Fibroblast of skin of abdomen (primary cell): ENCODE measurements at regions not wholly inside any gene's neighbourhood (a gene's known extent, or its start where the extent isn't known, plus 50 kb on each side); places are given as distances from the start of the nearest gene placed in this dataset.

Experiments used
- DNase-seq: peaks from one replicate; pipeline ENCODE4 v3.0.0-alpha.2; 2013

DNA sequence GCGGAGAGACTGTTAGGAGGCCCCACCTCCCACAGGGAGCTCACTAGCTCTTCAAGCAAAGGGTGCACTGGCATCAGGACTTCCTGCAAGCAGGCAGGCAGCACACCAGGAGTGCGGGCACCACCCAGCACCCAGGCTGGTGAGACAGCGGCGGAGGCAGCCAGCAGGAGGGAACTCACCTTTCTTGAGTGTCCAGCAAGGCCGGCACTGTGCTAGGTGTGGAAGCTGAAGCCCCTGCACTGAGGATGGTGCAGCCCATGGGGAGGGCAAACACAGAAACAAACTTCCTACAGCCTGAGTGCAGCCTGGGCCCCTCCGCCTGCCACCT lies 100.7 kb upstream of the ID2 start:
- no peak for DNase-seq

GRCh38 chr2:8581601-8582041 lies 100.2 kb upstream of the ID2 start:
- DNase-seq = no peak

DNA sequence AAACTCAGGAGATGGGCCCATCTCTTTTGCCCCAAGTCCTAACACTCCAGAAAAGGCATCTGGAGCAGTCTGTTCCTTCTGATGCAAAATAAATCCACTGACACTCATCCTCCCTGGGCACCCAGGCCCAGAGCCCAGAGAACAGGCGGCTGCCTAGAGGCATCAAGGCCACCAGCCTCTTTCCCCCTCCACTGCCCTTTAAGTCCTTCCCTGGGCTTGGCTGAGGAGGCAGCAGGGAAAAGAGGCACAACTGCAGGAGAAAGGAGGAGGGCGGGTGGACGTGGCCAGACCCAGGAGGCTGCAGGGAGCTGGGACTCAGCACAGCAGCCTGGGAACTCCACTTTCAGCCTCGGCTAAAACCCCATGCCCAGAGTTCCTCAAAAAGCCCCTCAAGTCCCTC lies 99.7 kb upstream of the ID2 start:
- DNase-seq = no peak

- no peak for DNase-seq
These were observed 99.0 kb upstream of the ID2 start for GRCh38 chr2:8582651-8583399.

GRCh38 chr2:8583400-8584173 lies 98.3 kb upstream of the ID2 start:
- peak; percentile 67 for DNase-seq

- DNase-seq = no peak
These were observed 97.4 kb upstream of the ID2 start for GRCh38 chr2:8584174-8585066.

DNA sequence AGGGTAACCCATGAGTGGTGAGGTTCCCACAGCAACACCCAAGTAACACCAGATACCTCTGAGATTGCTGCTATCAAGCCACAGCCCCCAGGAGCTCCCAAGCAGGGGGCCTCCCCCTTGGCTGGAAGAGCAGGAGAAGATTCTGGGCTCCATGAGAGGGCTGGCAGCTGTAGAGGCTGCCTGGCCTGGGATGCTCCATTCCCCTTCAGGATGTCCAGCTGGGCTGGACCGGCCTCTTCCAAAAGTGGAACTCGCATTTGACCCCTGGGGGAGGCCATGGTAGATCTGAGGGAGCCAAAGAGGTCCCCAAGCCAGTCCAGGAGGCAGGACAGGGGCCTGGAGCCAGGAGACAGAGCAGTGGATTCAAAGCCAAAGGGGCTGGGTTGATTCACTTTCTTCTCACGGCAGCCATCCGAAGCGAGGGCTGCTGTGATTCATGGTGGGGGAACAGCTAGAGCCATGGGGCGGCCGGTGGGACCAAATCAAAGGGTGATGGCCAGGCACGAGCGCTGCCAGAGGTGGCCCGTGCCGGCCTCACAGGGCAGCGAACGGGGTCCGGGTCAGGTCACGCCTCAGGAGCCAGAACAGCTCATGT lies 95.3 kb upstream of the ID2 start:
- DNase-seq = no peak

GRCh38 chr2:8587251-8587791 lies 94.5 kb upstream of the ID2 start:
- DNase-seq = no peak

GRCh38 chr2:8587920-8588830 lies 93.7 kb upstream of the ID2 start:
- DNase-seq = no peak

GRCh38 chr2:8588831-8589191 lies 93.0 kb upstream of the ID2 start:
- no peak for DNase-seq

DNA sequence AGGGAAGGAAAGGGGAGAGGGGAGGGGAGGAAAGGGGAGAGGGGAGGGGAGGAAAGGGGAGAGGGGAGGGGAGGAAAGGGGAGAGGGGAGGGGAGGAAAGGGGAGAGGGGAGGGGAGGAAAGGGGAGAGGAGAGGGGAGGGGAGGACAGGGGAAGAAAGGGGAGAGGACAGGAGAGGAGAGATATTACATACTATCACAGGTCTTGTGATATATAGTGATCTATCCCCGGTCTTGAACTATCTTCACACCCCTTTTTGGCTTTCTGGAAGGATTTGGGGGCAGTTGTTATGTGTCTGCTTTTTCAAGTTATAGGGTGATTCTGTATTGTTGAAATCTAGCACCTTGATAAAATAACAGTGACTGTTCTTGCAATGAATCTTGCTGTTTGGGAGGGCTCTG lies 92.1 kb upstream of the ID2 start:
- DNase-seq = no peak

DNA sequence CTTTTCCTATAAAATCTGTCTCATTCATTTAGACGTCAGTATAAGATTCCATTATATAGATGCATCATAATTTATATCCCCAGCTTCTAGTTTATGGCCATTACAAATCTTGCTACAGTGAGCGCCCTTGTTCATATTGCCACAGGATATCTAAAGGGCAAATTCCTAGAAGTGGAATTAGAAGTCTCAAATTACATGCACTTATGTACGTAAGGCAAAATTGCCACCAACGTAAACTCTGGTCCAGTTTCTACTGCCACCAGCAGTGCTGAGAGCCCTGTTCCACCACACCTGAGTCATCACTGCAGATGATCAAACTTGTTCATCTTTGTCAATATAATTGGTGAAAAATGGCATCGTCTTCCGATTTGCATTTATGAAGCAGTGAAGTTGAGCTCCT lies 90.9 kb upstream of the ID2 start:
- DNase-seq = no peak

DNA sequence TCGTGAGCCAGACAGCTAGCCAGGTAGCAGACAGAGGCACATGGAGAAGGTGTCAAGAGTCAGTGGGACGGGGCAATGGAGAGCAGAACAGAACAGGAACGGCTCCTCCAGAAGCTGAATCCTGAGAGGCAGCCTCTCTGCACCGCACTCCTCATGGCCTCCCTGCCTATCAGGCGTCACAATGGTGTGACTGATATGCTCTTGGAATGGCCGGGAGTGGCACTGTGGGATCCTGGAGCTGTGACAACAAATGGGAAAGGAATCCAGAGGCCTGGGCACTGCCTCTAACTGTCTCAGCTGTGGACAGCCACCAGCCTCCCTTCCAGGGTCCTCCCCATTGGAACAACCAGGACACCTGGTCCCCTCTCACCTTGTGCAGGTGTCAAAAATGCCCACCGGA lies 89.1 kb upstream of the ID2 start:
- DNase-seq = no peak

DNA sequence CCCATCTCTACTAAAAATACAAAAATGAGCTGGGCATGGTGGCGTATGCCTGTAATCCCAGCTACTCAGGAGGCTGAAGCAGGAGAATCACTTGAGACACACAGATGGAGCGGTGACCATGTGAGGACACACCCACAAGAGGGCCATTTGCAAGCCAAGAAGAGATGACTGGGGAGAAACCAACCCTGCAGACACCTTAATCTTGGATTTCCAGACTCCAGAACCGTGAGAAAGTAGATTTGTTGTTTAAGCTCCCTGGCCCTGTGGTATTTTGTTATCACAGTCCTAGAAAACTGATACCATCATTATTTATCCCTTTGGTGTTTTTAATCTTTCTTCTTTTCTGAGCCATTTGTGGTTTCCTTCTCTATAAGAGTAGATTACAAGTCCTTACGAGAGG lies 88.6 kb upstream of the ID2 start:
- DNase-seq = no peak

GRCh38 chr2:8594731-8595427 lies 87.0 kb upstream of the ID2 start:
- DNase-seq = no peak

DNA sequence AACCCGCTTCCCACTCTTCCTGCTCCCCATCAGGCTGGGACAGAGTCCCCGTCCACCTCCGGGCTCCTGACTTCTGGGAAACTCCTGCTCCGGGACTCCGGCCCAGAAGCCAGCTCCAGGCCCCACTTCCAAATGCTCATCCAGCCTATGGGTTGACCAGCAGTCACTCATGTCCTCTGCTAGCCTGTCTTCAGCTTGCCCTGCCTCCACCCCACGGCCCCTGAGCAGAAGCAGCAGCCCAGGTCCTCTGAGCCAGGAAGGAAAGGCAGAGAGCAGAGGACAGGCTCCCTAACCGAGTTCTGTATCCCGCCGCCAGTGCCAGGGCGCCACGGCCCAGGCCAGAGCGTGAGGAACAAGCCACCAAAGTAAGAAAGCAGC lies 86.4 kb upstream of the ID2 start:
- DNase-seq = no peak

GRCh38 chr2:8595811-8596600 lies 85.8 kb upstream of the ID2 start:
- no peak for DNase-seq

DNA sequence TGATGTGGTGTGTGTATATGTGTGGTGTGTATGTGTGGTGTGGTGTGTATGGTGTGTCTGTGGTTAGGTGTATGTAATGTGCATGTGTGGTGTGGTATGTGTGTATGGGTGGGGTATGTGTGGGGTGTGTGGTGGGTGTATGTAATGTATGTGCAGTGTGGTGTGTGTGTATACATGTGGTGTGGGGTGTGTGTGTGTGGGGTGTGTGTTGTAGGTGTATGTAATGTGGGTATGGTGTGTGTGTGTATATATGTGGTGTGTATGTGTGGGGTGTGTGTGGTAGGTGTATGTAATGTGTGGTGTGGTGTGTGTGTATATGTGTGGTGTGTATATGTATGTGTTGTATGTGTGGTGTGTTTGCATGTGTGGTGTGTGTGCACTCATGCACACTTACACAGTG lies 84.8 kb upstream of the ID2 start:
- DNase-seq = no peak

- no peak for DNase-seq
These were observed 84.2 kb upstream of the ID2 start for GRCh38 chr2:8597559-8598225.
